HEK293 (cell line): ENCODE measurements at regions not wholly inside any gene's neighbourhood (a gene's known extent, or its start where the extent isn't known, plus 50 kb on each side); places are given as distances from the start of the nearest gene placed in this dataset.

Experiments
- CTCF ChIA-PET: fragments of 350-600 bp; formaldehyde crosslinking; extraction: SDS; loops from one replicate; lab custom pipeline; 2021; ENCODE audit warnings: antibody characterized with exemption; lab: Yijun Ruan, JAX
- POLR2A ChIA-PET: fragments of 300-600 bp; formaldehyde crosslinking; extraction: SDS; loops from one replicate; lab custom pipeline; 2020; ENCODE audit warnings: antibody characterized with exemption, inconsistent platforms; lab: Yijun Ruan, JAX
- H3K27ac ChIP-seq: fragments of 200-500 bp; sonication (Bioruptor generic); 2 replicates; pipeline ENCODE4 v1.5.1; 2014; ENCODE audit warnings: low read depth, low read length, control low read depth, inconsistent platforms; ENCODE audit errors: extremely low read depth
- H3K36me3 ChIP-seq, 2 experiments: fragments of 200-500 bp in 1 of 2; sonication (Bioruptor generic) in 1 of 2; 1 replicate in 1 of 2; 2 replicates in 1 of 2; pipeline ENCODE4 v1.5.1; 2014 to 2017; ENCODE audit warnings: inconsistent platforms in 2 of 2, low read length in 2 of 2; ENCODE audit not compliant: control insufficient read depth in 2 of 2, insufficient read depth in 1 of 2
- H3K4me1 ChIP-seq: fragments of 200-500 bp; sonication (Bioruptor generic); 2 replicates; pipeline ENCODE4 v1.5.1; 2014; ENCODE audit warnings: mild to moderate bottlenecking, low read length, inconsistent platforms; ENCODE audit not compliant: control insufficient read depth, insufficient read depth
- H3K4me3 ChIP-seq: 2 replicates; pipeline ENCODE4 v1.5.1; 2011; ENCODE audit warnings: low read depth, mild to moderate bottlenecking, control low read depth, low read length, moderate library complexity
- H3K9me3 ChIP-seq: fragments of 200-500 bp; sonication (Bioruptor generic); 2 replicates; pipeline ENCODE4 v1.5.1; 2014; ENCODE audit warnings: low read depth, low read length, inconsistent platforms; ENCODE audit not compliant: control insufficient read depth, insufficient read depth
- AEBP2 ChIP-seq: fragments of 450-650 bp; formaldehyde crosslinking; IDR thresholded peaks from 2 replicates; pipeline ENCODE4 v1.5.1; 2016; ENCODE audit warnings: missing biosample characterization, missing genetic modification characterization, borderline replicate concordance
- BCL6B ChIP-seq: fragments of 450-650 bp; formaldehyde crosslinking; IDR thresholded peaks from 2 replicates; pipeline ENCODE4 v1.5.1; 2017; ENCODE audit warnings: missing biosample characterization, missing genetic modification characterization
- GFI1B ChIP-seq: fragments of 450-650 bp; formaldehyde crosslinking; IDR thresholded peaks from 2 replicates; pipeline ENCODE4 v1.5.1; 2016; ENCODE audit warnings: missing biosample characterization, missing genetic modification characterization
- PRDM6 ChIP-seq: fragments of 450-650 bp; formaldehyde crosslinking; IDR thresholded peaks from 2 replicates; pipeline ENCODE4 v1.5.1; 2017; ENCODE audit warnings: missing biosample characterization, missing genetic modification characterization
- ZBTB6 ChIP-seq: fragments of 450-650 bp; formaldehyde crosslinking; IDR thresholded peaks from 2 replicates; pipeline ENCODE4 v1.5.1; 2017; ENCODE audit warnings: missing biosample characterization, missing genetic modification characterization
- ZIC2 ChIP-seq: fragments of 450-650 bp; formaldehyde crosslinking; IDR thresholded peaks from 2 replicates; pipeline ENCODE4 v1.5.1; 2016; ENCODE audit warnings: missing biosample characterization, missing genetic modification characterization
- ZNF146 ChIP-seq: fragments of 450-650 bp; formaldehyde crosslinking; IDR thresholded peaks from 2 replicates; pipeline ENCODE4 v1.5.1; 2016; ENCODE audit warnings: missing biosample characterization, missing genetic modification characterization
- ZNF184 ChIP-seq: fragments of 450-650 bp; IDR thresholded peaks from 2 replicates; pipeline ENCODE4 v1.5.1; 2018; ENCODE audit warnings: missing biosample characterization, mild to moderate bottlenecking, missing genetic modification characterization
- ZNF214 ChIP-seq: fragments of 450-650 bp; formaldehyde crosslinking; IDR thresholded peaks from 2 replicates; pipeline ENCODE4 v1.5.1; 2017; ENCODE audit warnings: missing biosample characterization, mild to moderate bottlenecking, missing genetic modification characterization, borderline replicate concordance
- ZNF350 ChIP-seq: fragments of 450-650 bp; formaldehyde crosslinking; IDR thresholded peaks from 2 replicates; pipeline ENCODE4 v1.5.0; 2017; ENCODE audit warnings: missing biosample characterization, mild to moderate bottlenecking, missing genetic modification characterization
- ZNF37A ChIP-seq: fragments of 450-650 bp; IDR thresholded peaks from 2 replicates; pipeline ENCODE4 v1.5.1; 2018; ENCODE audit warnings: missing biosample characterization, missing genetic modification characterization
- ZNF548 ChIP-seq: fragments of 450-650 bp; formaldehyde crosslinking; IDR thresholded peaks from 2 replicates; pipeline ENCODE4 v1.5.1; 2016; ENCODE audit warnings: missing biosample characterization, missing genetic modification characterization
- ZNF626 ChIP-seq: fragments of 450-650 bp; sonication (Bioruptor Pico); formaldehyde crosslinking; IDR thresholded peaks from 2 replicates; pipeline ENCODE4 v1.5.1; 2018; ENCODE audit warnings: missing biosample characterization, missing genetic modification characterization, inconsistent platforms
- ZNF658 ChIP-seq: fragments of 450-650 bp; formaldehyde crosslinking; IDR thresholded peaks from 2 replicates; pipeline ENCODE4; 2016; ENCODE audit warnings: missing biosample characterization, missing genetic modification characterization
- ZNF704 ChIP-seq: fragments of 450-650 bp; formaldehyde crosslinking; IDR thresholded peaks from 2 replicates; pipeline ENCODE4 v1.5.1; 2016; ENCODE audit warnings: missing biosample characterization, missing genetic modification characterization
- ZNF707 ChIP-seq: fragments of 450-650 bp; formaldehyde crosslinking; IDR thresholded peaks from 2 replicates; pipeline ENCODE4 v1.5.1; 2016; ENCODE audit warnings: missing biosample characterization, missing genetic modification characterization
- ZSCAN30 ChIP-seq: fragments of 450-650 bp; IDR thresholded peaks from 2 replicates; pipeline ENCODE4 v1.5.1; 2018; ENCODE audit warnings: missing biosample characterization, mild to moderate bottlenecking, missing genetic modification characterization, moderate library complexity

- H3K4me3 ChIP-seq: no peak overlapping the region
- H3K9me3 ChIP-seq: no peaks in the 10 kb centered on the region
- no peaks in the 10 kb centered on the region for H3K36me3 ChIP-seq
- peaks cover 5% of the 10 kb centered on the region; the same call in 1 of the 2 replicates for H3K4me1 ChIP-seq
- ChIA-PET CTCF (no interaction called here), POLR2A (no interaction called here)
- no peak overlapping the region for H3K27ac ChIP-seq
- no peak for TF ChIP-seq ZNF658 (tag by site-specific recombination)
- peak; percentile 81; the same call in 1 of the 2 replicates for TF ChIP-seq ZNF214 (tag by site-specific recombination)
Measured at GRCh38 chr16:86366481-86366880, 143.8 kb upstream of the FOXF1 start.

- CTCF ChIA-PET: no interaction called here
- no peaks in the 10 kb centered on the region for H3K9me3 ChIP-seq
- POLR2A ChIA-PET: no interaction called here
- H3K36me3 ChIP-seq: no peaks in the 10 kb centered on the region
- TF ChIP-seq ZIC2 (no peak), ZBTB6 (no peak), PRDM6 (peak; percentile 5; the same call in 1 of the 2 replicates), ZNF626 (no peak)
- H3K4me1 ChIP-seq: peaks cover 5% of the 10 kb centered on the region; the same call in 1 of the 2 replicates
- no peak overlapping the region for H3K27ac ChIP-seq
- no peak overlapping the region for H3K4me3 ChIP-seq
Measured at GRCh38 chr16:86367291-86368072, 142.8 kb upstream of the FOXF1 start.

GRCh38 chr16:86368261-86368660 is 142.1 kb upstream of the FOXF1 start:
- TF ChIP-seq ZNF707 (tag by site-specific recombination) (no peak), ZNF548 (tag by site-specific recombination) (0 out of 2 replicates have a peak, but pooled peaks have one; percentile 59)
- CTCF ChIA-PET: interaction anchor here (0.8 kb wide), 1 partner anchor 851 kb away, joined by 3 read pairs; no protein-coding TSS in a partner anchor
- POLR2A ChIA-PET: no interaction called here

GRCh38 chr16:86370062-86370461 is 140.3 kb upstream of the FOXF1 start:
- no peaks in the 10 kb centered on the region for H3K9me3 ChIP-seq
- H3K27ac ChIP-seq: no peak overlapping the region
- no peak overlapping the region for H3K4me3 ChIP-seq
- H3K4me1 ChIP-seq: no peaks in the 10 kb centered on the region; the same call in 1 of the 2 replicates
- no peaks in the 10 kb centered on the region for H3K36me3 ChIP-seq
- POLR2A ChIA-PET: no interaction called here
- CTCF ChIA-PET: interaction anchor here (0.5 kb wide), 1 partner anchor 20 kb away, joined by 3 read pairs; no protein-coding TSS in a partner anchor
- no peak for TF ChIP-seq AEBP2 (tag by site-specific recombination)
- no peak for TF ChIP-seq ZNF350 (tag by site-specific recombination)
- TF ChIP-seq ZSCAN30 (tag by site-specific recombination): no peak
- TF ChIP-seq GFI1B (tag by site-specific recombination): no peak
- no peak for TF ChIP-seq ZNF184 (tag by site-specific recombination)
- no peak for TF ChIP-seq ZNF37A (tag by site-specific recombination)
- no peak for TF ChIP-seq ZNF548 (tag by site-specific recombination)
- TF ChIP-seq ZNF146: no peak
- TF ChIP-seq BCL6B (tag by site-specific recombination): no peak
- TF ChIP-seq ZNF704: no peak

More at GRCh38 chr16:86368261-86368660, 142.1 kb upstream of the FOXF1 start:
- Histone ChIP-seq H3K4me1 (peaks cover 2% of the 10 kb centered on the region; the same call in 1 of the 2 replicates), H3K36me3 (no peaks in the 10 kb centered on the region), H3K27ac (no peak overlapping the region), H3K4me3 (no peak overlapping the region), H3K9me3 (no peaks in the 10 kb centered on the region)
